ENCODE measurements at regions not wholly inside any gene's neighbourhood (a gene's known extent, or its start where the extent isn't known, plus 50 kb on each side); places are given as distances from the start of the nearest gene placed in this dataset.

GRCh38 chr12:69129564-69129963 is 109.8 kb upstream of the CPSF6 start:
- H3K36me3 ChIP-seq (replicated peaks in 1 of 2; ENCODE audit: control extremely low read depth in 1 of 2, control insufficient read depth in 1 of 2, extremely low read depth in 1 of 2, insufficient read depth in 2 of 2, low read length in 1 of 2), result no peaks in the 10 kb centered on the region
- H3K79me2 ChIP-seq (ENCODE audit: control insufficient read depth, insufficient read depth, low read length), result no peaks in the 10 kb centered on the region
- H3K9ac ChIP-seq (ENCODE audit: low read length), result no peak overlapping the region
- no peaks in the 10 kb centered on the region for H3K4me1 ChIP-seq (ENCODE audit: control insufficient read depth in 2 of 2, insufficient read depth in 2 of 2, low read length in 2 of 2)
- no peak overlapping the region for H3K4me3 ChIP-seq (ENCODE audit: control extremely low read depth in 1 of 5, extremely low read depth in 1 of 5, insufficient read depth in 1 of 5, low read depth in 2 of 5, low read length in 4 of 5)
- ATAC-seq (ENCODE audit: low read depth), result no peak
- H3K27me3 ChIP-seq (replicated peaks in 1 of 4; ENCODE audit: control extremely low read depth in 1 of 4, control insufficient read depth in 3 of 4, insufficient read depth in 4 of 4, low read length in 3 of 4), result peaks cover 0 to 4% (median under 1%) of the 10 kb centered on the region in 4 experiments
- H3K9me3 Mint-ChIP-seq (ENCODE audit: insufficient read depth), result no peaks in the 10 kb centered on the region
- POLR2A ChIA-PET, result no interaction called here
- no peak overlapping the region for H3K4me3 Mint-ChIP-seq
- no peak overlapping the region for H3K4me2 ChIP-seq (replicated peaks; ENCODE audit: low read depth, low read length, poor library complexity, severe bottlenecking)
- 86% methylated on average over 2 of the region's 4 CpGs for WGBS (ENCODE audit: insufficient coverage)
- no peak for DNase-seq
- H4K20me1 ChIP-seq (ENCODE audit: control insufficient read depth, insufficient read depth, low read length, poor library complexity, severe bottlenecking), result no peaks in the 10 kb centered on the region
- H3K27ac Mint-ChIP-seq, result no peak overlapping the region
- CTCF ChIA-PET, result interaction anchor here (1.2 to 1.4 kb wide), 2 partner anchors 14 to 27 kb away, joined by 3 read pairs; no protein-coding TSS in a partner anchor
- no peak overlapping the region for H2AFZ ChIP-seq (ENCODE audit: insufficient read depth, low read depth, low read length, poor library complexity, severe bottlenecking)
- no peaks in the 10 kb centered on the region for H3K9me3 ChIP-seq (ENCODE audit: control extremely low read depth in 1 of 3, control insufficient read depth in 2 of 3, insufficient read depth in 1 of 3, low read length in 2 of 3)
- H3K4me1 Mint-ChIP-seq, result no peaks in the 10 kb centered on the region
- no peak overlapping the region for H3K27ac ChIP-seq (ENCODE audit: low read length in 2 of 2)
- TF ChIP-seq EZH2 (IDR thresholded peaks at IDR 0.05; ENCODE audit: borderline replicate concordance, insufficient read depth, low read depth, low read length, poor library complexity, severe bottlenecking) (no peak), CTCF (IDR thresholded peaks at IDR 0.05) (no peak)
- intact Hi-C loops (cut with micrococcal nuclease), result no loop called here
- H3K27me3 Mint-ChIP-seq, result peaks cover 12% of the 10 kb centered on the region

DNA sequence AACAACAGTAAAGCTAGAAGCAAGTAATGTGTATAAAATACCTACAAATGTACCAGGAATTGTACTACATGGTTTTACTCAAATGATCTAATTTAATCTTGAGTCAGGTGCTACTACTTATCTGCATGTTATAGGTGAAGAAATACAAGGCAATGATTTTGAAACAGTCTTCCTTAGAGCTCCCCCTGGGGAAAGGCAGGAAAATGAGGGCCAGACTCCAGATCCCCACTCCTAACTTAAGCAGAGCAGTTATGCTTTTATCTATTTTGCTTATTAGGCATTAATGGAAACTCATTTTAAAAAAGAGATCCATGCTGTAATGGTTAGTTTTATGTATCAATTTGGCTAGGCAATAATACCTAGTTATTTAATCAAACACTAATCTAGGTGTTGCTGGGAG is 109.3 kb upstream of the CPSF6 start:
- no peaks in the 10 kb centered on the region for H4K20me1 ChIP-seq (ENCODE audit: control insufficient read depth, insufficient read depth, low read length, poor library complexity, severe bottlenecking)
- peaks cover 0 to under 1% (median 0%) of the 10 kb centered on the region in 4 experiments for H3K27me3 ChIP-seq (replicated peaks in 1 of 4; ENCODE audit: control extremely low read depth in 1 of 4, control insufficient read depth in 3 of 4, insufficient read depth in 4 of 4, low read length in 3 of 4)
- H3K4me3 Mint-ChIP-seq, result no peak overlapping the region
- no peaks in the 10 kb centered on the region for H3K4me1 Mint-ChIP-seq
- H3K36me3 ChIP-seq (replicated peaks in 1 of 2; ENCODE audit: control extremely low read depth in 1 of 2, control insufficient read depth in 1 of 2, extremely low read depth in 1 of 2, insufficient read depth in 2 of 2, low read length in 1 of 2), result no peaks in the 10 kb centered on the region
- H3K27me3 Mint-ChIP-seq, result peaks cover 12% of the 10 kb centered on the region
- H3K79me2 ChIP-seq (ENCODE audit: control insufficient read depth, insufficient read depth, low read length), result no peaks in the 10 kb centered on the region
- H3K4me1 ChIP-seq (ENCODE audit: control insufficient read depth in 2 of 2, insufficient read depth in 2 of 2, low read length in 2 of 2), result no peaks in the 10 kb centered on the region
- POLR2A ChIA-PET, result no interaction called here
- CTCF ChIA-PET, result interaction anchor here (1.4 kb wide), 1 partner anchor 13 kb away, joined by 3 read pairs; no protein-coding TSS in a partner anchor
- no peak overlapping the region for H3K27ac Mint-ChIP-seq
- intact Hi-C loops (cut with micrococcal nuclease), result no loop called here
- DNase-seq, result no peak
- no peaks in the 10 kb centered on the region for H3K9me3 Mint-ChIP-seq (ENCODE audit: insufficient read depth)
- no peak overlapping the region for H3K27ac ChIP-seq (ENCODE audit: low read length in 2 of 2)
- no peak overlapping the region for H2AFZ ChIP-seq (ENCODE audit: insufficient read depth, low read depth, low read length, poor library complexity, severe bottlenecking)
- H3K4me2 ChIP-seq (replicated peaks; ENCODE audit: low read depth, low read length, poor library complexity, severe bottlenecking), result no peak overlapping the region
- no peak overlapping the region for H3K4me3 ChIP-seq (ENCODE audit: control extremely low read depth in 1 of 5, extremely low read depth in 1 of 5, insufficient read depth in 1 of 5, low read depth in 2 of 5, low read length in 4 of 5)
- no peak overlapping the region for H3K9ac ChIP-seq (ENCODE audit: low read length)
- H3K9me3 ChIP-seq (ENCODE audit: control extremely low read depth in 1 of 3, control insufficient read depth in 2 of 3, insufficient read depth in 1 of 3, low read length in 2 of 3), result no peaks in the 10 kb centered on the region
- TF ChIP-seq EZH2 (IDR thresholded peaks at IDR 0.05; ENCODE audit: borderline replicate concordance, insufficient read depth, low read depth, low read length, poor library complexity, severe bottlenecking) (no peak), CTCF (IDR thresholded peaks at IDR 0.05) (no peak)
- ATAC-seq (ENCODE audit: low read depth), result no peak
